IPS-15b (cell line): ENCODE measurements at regions not wholly inside any gene's neighbourhood (a gene's known extent, or its start where the extent isn't known, plus 50 kb on each side); places are given as distances from the start of the nearest gene placed in this dataset.
A peak's percentile ranks its signal among the peaks of the same experiment; 100 is the strongest.
"Not testable (repeated sequence)": the region's sequence is repeated elsewhere in the genome, so short reads cannot be mapped to it uniquely, and the experiment has no call there.

Experiments
- H3K27me3 ChIP-seq: one replicate; pipeline ENCODE4 v1.6.1; 2013; ENCODE audit warnings: low read length; ENCODE audit not compliant: control insufficient read depth, insufficient read depth
- H3K36me3 ChIP-seq: one replicate; pipeline ENCODE4 v1.6.1; 2013; ENCODE audit warnings: low read length; ENCODE audit not compliant: control insufficient read depth, insufficient read depth
- H3K4me1 ChIP-seq: one replicate; pipeline ENCODE4 v1.6.1; 2013; ENCODE audit warnings: mild to moderate bottlenecking, low read length; ENCODE audit not compliant: control insufficient read depth, insufficient read depth
- H3K4me3 ChIP-seq: one replicate; pipeline ENCODE4 v1.5.1; 2013; ENCODE audit warnings: low read depth, low read length
- H3K9ac ChIP-seq: one replicate; pipeline ENCODE4 v1.6.1; 2013; ENCODE audit warnings: low read depth, mild to moderate bottlenecking, low read length
- H3K9me3 ChIP-seq: one replicate; pipeline ENCODE4 v1.6.1; 2013; ENCODE audit warnings: mild to moderate bottlenecking, low read length; ENCODE audit not compliant: control insufficient read depth, insufficient read depth

- Histone ChIP-seq H3K36me3 (no peaks in the 10 kb centered on the region), H3K9ac (no peak overlapping the region), H3K4me1 (peaks cover 8% of the 10 kb centered on the region), H3K4me3 (no peak overlapping the region), H3K27me3 (peaks cover 5% of the 10 kb centered on the region), H3K9me3 (no peaks in the 10 kb centered on the region)
Observed at GRCh38 chr14:57058319-57058718, 210.4 kb downstream of the EXOC5 start.

GRCh38 chr14:57057803-57058202, 210.9 kb downstream of the EXOC5 start:
- Histone ChIP-seq H3K4me3 (no peak overlapping the region), H3K4me1 (peaks cover 8% of the 10 kb centered on the region), H3K36me3 (no peaks in the 10 kb centered on the region), H3K9me3 (no peaks in the 10 kb centered on the region), H3K27me3 (peaks cover 5% of the 10 kb centered on the region), H3K9ac (no peak overlapping the region)

DNA sequence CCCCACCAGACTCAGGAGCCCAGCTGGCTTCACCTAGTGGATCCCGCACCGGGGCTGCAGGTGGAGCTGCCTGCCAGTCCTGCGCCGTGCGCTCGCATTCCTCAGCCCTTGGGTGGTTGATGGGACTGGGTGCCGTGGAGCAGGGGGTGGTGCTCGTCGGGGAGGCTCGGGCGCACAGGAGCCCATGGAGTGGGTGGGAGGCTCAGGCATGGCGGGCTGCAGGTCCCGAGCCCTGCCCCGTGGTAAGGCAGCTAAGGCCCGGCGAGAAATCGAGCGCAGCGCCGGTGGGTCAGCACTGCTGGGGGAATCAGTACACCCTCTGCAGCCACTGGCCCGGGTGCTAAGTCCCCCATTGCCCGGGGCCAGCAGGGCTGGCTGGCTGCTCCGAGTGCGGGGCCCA, 212.2 kb downstream of the EXOC5 start:
- not testable (repeated sequence) for H3K4me1 ChIP-seq, H3K27me3 ChIP-seq, H3K4me3 ChIP-seq, H3K9me3 ChIP-seq, H3K9ac ChIP-seq, H3K36me3 ChIP-seq

DNA sequence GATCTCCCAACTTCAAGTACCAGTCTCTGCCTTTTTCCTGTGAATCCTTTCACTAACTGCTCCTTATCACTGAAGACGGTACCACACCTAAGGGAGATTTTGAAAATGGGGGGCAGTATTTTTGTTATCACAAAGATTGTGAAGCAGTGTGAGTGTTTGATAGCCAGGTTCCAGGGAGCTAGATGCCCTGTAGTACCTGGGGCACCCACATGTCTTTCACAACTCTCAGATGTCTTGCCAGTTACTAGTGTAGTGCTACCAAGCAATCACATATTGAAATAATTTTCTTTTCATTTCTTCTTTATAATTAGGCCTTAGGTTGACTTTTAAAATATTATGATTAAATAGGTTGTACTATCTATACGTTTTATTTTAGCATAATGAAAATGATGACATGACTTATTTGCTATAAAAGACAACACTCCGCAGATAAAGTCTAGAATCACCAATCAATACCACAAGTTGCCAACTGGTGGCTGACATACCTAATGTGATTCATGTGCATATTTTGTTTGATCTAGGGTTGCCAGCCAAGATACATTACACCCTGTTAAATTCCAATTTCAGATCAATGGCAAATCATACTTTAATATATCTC, 215.9 kb downstream of the EXOC5 start:
- peaks cover 5% of the 10 kb centered on the region for H3K27me3 ChIP-seq
- H3K9ac ChIP-seq: no peak overlapping the region
- peaks cover 3% of the 10 kb centered on the region for H3K4me1 ChIP-seq
- no peaks in the 10 kb centered on the region for H3K9me3 ChIP-seq
- no peak overlapping the region for H3K4me3 ChIP-seq
- H3K36me3 ChIP-seq: no peaks in the 10 kb centered on the region

DNA sequence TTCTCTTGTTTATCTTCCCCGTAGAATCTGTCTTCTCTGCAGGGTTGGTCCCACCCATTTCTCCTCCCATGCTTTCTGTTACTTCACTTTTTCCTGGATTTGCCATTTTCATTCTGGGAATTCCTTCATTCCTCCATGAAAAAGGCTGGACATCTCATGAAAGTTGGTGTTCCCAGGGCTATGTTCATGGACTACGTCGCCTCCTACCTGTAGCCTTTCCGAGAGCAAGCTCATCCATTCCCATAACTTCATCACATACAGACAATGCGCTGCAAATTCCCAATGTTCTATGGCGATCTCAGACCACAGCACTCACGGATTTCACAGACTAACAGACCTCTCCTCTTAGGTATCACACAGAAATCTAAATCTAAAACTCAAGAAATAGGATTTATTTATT, 217.1 kb downstream of the EXOC5 start:
- H3K4me3 ChIP-seq: no peak overlapping the region
- H3K36me3 ChIP-seq: no peaks in the 10 kb centered on the region
- H3K27me3 ChIP-seq: peaks cover 5% of the 10 kb centered on the region
- H3K9ac ChIP-seq: no peak overlapping the region
- H3K4me1 ChIP-seq: no peaks in the 10 kb centered on the region
- H3K9me3 ChIP-seq: no peaks in the 10 kb centered on the region

GRCh38 chr14:57049848-57050247, 218.9 kb downstream of the EXOC5 start:
- no peaks in the 10 kb centered on the region for H3K36me3 ChIP-seq
- no peak overlapping the region for H3K9ac ChIP-seq
- no peaks in the 10 kb centered on the region for H3K9me3 ChIP-seq
- no peaks in the 10 kb centered on the region for H3K27me3 ChIP-seq
- no peaks in the 10 kb centered on the region for H3K4me1 ChIP-seq
- no peak overlapping the region for H3K4me3 ChIP-seq

DNA sequence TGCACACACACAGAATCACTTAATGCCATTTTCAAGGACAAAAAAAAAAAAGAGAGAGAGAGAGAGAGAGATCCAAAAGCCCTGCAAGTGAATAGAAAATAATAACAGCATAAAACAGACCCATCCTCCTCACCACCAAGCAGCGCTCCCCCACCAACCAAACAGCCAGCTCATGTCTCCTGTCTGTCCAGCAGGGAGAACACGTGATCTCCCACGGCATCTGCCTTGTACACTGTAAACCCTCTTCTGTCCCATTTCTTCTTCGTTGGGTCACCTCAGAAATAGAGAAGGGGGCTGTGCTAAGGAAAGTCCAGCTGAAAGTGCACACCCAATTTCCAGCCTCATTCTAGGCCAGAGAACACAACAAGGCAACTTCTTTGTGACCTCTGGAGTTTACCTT, 222.5 kb downstream of the EXOC5 start:
- no peak overlapping the region for H3K9ac ChIP-seq
- H3K4me1 ChIP-seq: no peaks in the 10 kb centered on the region
- H3K4me3 ChIP-seq: no peak overlapping the region
- no peaks in the 10 kb centered on the region for H3K27me3 ChIP-seq
- H3K9me3 ChIP-seq: no peaks in the 10 kb centered on the region
- no peaks in the 10 kb centered on the region for H3K36me3 ChIP-seq

DNA sequence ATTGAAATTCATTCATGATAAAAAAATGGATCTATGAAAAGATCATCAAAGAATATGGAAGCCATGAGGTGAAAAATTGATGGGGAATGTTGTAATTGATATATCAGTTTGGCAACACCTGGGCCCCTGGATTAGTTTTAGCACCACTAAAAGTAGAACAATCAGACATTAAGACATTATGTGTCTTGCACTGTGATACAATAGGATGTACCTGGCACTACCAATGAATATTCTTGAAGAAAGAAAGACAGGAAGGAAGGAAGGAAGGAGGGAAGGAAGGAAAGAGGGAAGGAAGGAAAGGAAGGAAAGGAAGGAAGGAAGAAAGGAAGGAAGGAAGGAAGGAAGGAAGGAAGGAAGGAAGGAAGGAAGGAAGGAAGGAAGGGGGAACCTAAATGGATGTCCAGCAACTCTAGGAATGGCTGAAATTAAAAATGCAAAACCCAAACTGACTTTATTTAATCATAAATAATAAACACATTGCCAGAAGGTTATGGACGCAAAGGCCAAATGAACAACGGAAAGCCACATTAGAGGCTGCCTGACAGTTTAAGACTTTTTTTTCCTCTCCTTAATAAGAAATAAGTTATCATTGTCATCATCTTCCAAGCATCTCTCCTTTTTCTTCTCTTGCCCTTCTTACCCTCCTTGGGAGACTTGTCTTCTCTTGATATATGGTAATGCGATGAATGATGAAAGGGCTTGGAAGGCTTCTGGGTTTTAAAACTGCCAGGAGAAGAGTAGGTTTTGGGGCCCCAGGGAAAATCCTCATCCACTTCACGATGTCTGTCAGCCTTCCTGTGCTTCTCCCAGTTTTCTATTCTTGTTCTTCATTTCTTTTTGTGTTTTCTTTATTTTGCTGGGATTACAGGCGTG, 224.4 kb downstream of the EXOC5 start:
- H3K4me1 ChIP-seq, H3K36me3 ChIP-seq, H3K4me3 ChIP-seq, H3K9me3 ChIP-seq, H3K9ac ChIP-seq, H3K27me3 ChIP-seq: not testable (repeated sequence)

DNA sequence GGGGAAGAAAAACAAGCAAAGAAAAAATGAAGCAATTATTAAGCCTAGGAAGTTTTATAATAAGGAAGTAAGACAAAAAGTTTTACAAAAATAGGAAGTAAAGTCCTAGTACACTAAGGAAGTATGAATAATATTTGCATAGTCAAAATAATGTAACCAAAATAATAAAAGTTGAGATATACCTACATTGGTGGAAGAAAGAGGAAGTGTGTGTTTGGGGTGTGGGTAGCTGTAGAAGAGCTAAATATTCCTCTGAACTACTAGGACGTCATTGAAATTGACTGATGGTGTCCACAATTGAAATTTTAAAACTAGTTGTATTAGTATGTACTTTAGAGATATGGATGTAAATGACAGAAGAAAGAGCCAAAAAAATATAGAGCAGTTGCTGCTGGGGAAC, 228.4 kb upstream of the OTX2 start:
- no peaks in the 10 kb centered on the region for H3K9me3 ChIP-seq
- no peak overlapping the region for H3K4me3 ChIP-seq

GRCh38 chr14:57031474-57031873, 221.2 kb upstream of the OTX2 start:
- no peaks in the 10 kb centered on the region for H3K9me3 ChIP-seq
- H3K36me3 ChIP-seq: no peaks in the 10 kb centered on the region
- H3K27me3 ChIP-seq: no peaks in the 10 kb centered on the region
- H3K4me1 ChIP-seq: peaks cover 3% of the 10 kb centered on the region
- H3K9ac ChIP-seq: no peak overlapping the region
- no peak overlapping the region for H3K4me3 ChIP-seq

More for the DNA sequence above, 228.4 kb upstream of the OTX2 start:
- no peak overlapping the region for H3K9ac ChIP-seq
- H3K36me3 ChIP-seq: no peaks in the 10 kb centered on the region
- no peaks in the 10 kb centered on the region for H3K4me1 ChIP-seq
- H3K27me3 ChIP-seq: no peaks in the 10 kb centered on the region

GRCh38 chr14:57029620-57030253, 219.5 kb upstream of the OTX2 start:
- no peak overlapping the region for H3K9ac ChIP-seq
- peaks cover 3% of the 10 kb centered on the region for H3K4me1 ChIP-seq
- no peaks in the 10 kb centered on the region for H3K9me3 ChIP-seq
- peak overlapping the region; percentile 23 for H3K4me3 ChIP-seq
- no peaks in the 10 kb centered on the region for H3K36me3 ChIP-seq
- H3K27me3 ChIP-seq: no peaks in the 10 kb centered on the region

DNA sequence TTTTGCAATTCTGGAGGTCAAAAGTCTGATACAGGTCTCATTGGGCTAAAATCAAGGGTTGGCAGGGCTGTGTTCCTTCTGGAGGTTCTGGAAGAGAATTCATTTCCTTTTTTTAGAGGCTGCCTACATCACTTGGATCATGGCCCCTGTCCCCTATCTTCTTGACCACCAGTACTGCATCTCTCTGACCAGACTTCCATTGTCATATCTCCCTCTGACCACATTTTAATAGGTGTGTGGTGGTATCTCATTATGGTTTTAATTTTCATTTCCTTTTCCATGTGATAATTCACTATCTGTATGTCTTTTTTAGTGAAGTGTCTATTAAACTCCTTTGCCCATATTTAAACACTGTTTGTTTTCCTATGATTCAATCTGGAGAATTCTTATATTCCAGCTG, 215.2 kb upstream of the OTX2 start:
- Histone ChIP-seq H3K9ac (no peak overlapping the region), H3K4me1 (peaks cover 3% of the 10 kb centered on the region), H3K27me3 (no peaks in the 10 kb centered on the region), H3K4me3 (no peak overlapping the region), H3K36me3 (no peaks in the 10 kb centered on the region), H3K9me3 (no peaks in the 10 kb centered on the region)
